AG09319 (cell line): ENCODE measurements at regions not wholly inside any gene's neighbourhood (a gene's known extent, or its start where the extent isn't known, plus 50 kb on each side); places are given as distances from the start of the nearest gene placed in this dataset.

Experiments
- DNase-seq: peaks from one replicate; pipeline ENCODE4 v3.0.0-alpha.2; 2010; ENCODE audit warnings: low read depth; ENCODE audit errors: extremely low read depth
- TF ChIP-seq, protein P1 (sequence below): IDR thresholded peaks from 2 replicates; pipeline ENCODE4 v1.5.1; 2011; ENCODE audit warnings: low read depth, mild to moderate bottlenecking, inconsistent platforms, low read length, moderate library complexity

DNA sequence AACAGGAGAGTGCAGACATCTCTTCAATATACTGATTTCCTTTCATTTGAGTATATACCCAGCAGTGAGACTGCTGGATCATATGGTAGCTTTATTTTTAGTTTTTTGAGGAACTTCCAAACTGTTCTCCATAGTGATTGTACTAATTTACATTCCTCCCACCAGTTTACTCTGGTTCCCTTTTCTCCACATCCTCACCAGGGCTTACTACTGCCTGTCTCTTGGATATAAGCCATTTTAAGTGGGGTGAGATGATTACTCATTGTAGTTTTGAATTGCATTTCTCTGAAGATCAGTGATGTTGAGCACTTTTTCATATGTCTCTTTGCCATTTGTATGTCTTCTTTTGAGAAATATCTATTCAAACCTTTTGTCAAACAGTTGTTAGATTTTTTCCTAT, 64.9 kb upstream of the HMGCLL1 start:
- TF ChIP-seq, protein P1, sequence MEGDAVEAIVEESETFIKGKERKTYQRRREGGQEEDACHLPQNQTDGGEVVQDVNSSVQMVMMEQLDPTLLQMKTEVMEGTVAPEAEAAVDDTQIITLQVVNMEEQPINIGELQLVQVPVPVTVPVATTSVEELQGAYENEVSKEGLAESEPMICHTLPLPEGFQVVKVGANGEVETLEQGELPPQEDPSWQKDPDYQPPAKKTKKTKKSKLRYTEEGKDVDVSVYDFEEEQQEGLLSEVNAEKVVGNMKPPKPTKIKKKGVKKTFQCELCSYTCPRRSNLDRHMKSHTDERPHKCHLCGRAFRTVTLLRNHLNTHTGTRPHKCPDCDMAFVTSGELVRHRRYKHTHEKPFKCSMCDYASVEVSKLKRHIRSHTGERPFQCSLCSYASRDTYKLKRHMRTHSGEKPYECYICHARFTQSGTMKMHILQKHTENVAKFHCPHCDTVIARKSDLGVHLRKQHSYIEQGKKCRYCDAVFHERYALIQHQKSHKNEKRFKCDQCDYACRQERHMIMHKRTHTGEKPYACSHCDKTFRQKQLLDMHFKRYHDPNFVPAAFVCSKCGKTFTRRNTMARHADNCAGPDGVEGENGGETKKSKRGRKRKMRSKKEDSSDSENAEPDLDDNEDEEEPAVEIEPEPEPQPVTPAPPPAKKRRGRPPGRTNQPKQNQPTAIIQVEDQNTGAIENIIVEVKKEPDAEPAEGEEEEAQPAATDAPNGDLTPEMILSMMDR: no peak
- DNase-seq: no peak

DNA sequence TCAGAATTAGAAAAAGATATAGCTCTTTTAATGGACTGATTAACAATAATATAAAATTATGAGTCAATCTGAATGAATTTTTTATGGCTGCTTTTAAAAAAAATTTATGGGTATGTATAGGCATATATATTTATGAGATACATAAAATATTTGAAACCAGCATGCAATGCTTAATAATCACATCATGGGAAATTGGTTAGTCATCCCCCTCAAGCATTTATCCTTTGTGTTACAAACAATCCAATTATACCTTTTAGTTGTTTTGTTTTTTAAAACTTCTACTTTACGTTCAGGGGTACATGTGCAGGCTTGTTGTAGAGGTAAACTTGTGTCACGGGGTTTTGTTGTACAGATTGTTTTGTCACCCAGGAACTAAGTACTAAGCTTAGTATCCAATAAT, 63.4 kb upstream of the HMGCLL1 start:
- DNase-seq: no peak
- TF ChIP-seq, protein P1: no peak

DNA sequence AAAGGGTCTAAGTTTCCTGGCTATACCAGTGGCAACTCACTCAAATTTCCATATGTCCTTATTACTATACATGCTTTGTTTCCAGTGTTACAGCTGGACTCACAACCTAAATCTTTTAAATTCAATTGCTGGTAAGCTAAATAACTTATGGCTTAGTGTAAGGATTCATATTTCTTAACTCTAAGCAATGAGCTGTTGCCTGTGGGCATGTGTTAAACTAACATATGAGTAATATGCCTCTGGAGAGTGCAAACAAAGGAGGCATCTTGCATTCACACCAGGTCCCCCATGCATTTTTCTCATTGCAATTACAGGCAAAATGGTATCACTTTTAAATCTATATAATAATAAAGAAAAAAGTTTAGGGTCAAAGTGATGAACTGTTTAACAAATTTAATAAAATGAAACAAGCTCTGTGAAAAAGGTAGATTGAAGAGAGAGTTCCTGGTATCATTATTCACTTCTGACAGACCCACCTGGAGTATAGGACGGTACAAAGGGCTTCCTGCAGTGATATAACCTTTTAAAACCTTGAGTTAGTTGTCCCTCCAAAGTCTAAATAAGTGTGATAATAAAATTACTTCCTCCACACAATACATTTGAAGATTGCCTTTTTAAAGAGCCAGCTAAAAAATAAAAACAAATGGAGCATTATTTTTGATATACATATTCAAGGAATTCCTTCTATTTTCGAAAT, 57.6 kb upstream of the HMGCLL1 start:
- TF ChIP-seq, protein P1: no peak
- no peak for DNase-seq

DNA sequence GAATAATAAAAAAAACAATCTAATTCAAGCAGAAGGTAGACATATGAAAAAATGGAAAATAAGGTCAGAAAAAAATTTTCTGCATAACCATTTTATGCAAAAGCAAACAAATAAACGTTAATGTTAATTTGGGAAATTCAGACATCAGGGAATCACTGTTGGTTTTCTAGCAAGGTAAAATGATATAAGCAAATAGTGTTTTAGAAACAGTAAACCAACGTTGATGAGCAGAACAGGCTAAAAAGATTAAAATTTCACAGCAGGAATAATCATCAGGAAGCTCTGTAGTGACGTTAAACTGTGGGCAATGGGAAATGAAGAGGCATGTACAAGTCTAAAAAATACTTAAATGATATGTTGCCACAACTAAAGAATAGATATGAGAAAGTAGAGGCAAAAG, 54.5 kb upstream of the HMGCLL1 start:
- TF ChIP-seq, protein P1: no peak
- no peak for DNase-seq

DNA sequence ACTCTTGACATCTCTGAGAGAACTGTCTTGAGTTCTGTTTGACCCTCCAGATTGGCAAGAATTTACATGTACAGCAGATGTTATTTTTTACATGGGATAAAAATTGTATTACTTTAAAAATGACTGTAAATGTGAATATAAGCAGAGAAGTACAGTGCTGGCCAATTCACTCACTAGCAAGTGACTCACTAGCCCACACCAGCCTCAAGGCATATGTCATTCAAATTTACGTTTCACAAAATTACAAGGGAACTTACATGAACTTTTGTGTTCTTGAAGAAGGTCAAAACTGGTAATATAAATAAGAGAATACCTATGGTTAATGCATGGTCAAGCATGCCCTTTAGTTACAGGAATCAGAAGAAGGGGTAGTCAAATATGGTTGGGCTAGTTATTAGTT, 54.0 kb upstream of the HMGCLL1 start:
- TF ChIP-seq, protein P1: no peak
- DNase-seq: no peak
